ENCODE measurements at regions not wholly inside any gene's neighbourhood (a gene's known extent, or its start where the extent isn't known, plus 50 kb on each side); places are given as distances from the start of the nearest gene placed in this dataset.

DNA sequence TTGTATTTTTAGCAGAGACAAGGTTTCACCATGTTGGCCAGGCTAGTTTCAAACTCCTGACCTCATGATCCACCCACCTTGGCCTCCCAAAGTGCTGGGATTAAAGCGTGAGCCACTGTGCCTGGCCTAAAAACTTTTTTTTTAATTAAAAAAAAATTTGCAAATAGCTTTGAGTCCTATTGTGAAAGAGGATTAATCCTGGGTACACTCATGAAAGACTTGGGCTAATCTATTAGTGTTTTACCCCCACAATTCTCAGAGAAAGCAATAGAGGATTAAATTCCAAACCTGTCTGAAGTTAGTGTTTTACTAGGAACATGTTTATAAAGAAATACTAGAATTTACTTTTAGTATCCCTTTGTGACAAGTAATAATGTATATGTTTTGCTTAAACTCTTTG, 76.9 kb upstream of the ITGB1 start:
- Histone ChIP-seq H3K9ac (ENCODE audit: low read depth in 1 of 2, low read length in 2 of 2) (no peak overlapping the region), H3K9me3 (ENCODE audit: control insufficient read depth in 4 of 4, low read length in 3 of 4) (peaks cover 0 to 8% (median 1%) of the 10 kb centered on the region in 4 donors), H3K36me3 (ENCODE audit: control insufficient read depth in 4 of 4, insufficient read depth in 3 of 4, low read depth in 1 of 4, low read length in 3 of 4) (no peaks in the 10 kb centered on the region), H3K4me3 (ENCODE audit: low read depth in 1 of 3, low read length in 3 of 3) (no peak overlapping the region), H3K4me1 (ENCODE audit: control insufficient read depth in 4 of 4, insufficient read depth in 4 of 4, low read length in 3 of 4) (no peaks in the 10 kb centered on the region), H3K27ac (ENCODE audit: low read depth in 1 of 2, low read length in 2 of 2) (no peak overlapping the region), H3K27me3 (ENCODE audit: control insufficient read depth in 4 of 4, insufficient read depth in 4 of 4, low read length in 3 of 4) (no peaks in the 10 kb centered on the region)
- WGBS: 95% methylated on average over 1 of the region's 1 CpG
- no peak for DNase-seq (ENCODE audit: low spot score)
- TF ChIP-seq RXRA (IDR thresholded peaks at IDR 0.05): no peak
- TF ChIP-seq SP1 (IDR thresholded peaks at IDR 0.05): no peak
- TF ChIP-seq FOXA1 (IDR thresholded peaks at IDR 0.05): no peak
- no peak for TF ChIP-seq JUND (IDR thresholded peaks at IDR 0.05)
- no peak for TF ChIP-seq HNF4A (conservative IDR thresholded peaks at IDR 0.05)
- TF ChIP-seq, protein P1, sequence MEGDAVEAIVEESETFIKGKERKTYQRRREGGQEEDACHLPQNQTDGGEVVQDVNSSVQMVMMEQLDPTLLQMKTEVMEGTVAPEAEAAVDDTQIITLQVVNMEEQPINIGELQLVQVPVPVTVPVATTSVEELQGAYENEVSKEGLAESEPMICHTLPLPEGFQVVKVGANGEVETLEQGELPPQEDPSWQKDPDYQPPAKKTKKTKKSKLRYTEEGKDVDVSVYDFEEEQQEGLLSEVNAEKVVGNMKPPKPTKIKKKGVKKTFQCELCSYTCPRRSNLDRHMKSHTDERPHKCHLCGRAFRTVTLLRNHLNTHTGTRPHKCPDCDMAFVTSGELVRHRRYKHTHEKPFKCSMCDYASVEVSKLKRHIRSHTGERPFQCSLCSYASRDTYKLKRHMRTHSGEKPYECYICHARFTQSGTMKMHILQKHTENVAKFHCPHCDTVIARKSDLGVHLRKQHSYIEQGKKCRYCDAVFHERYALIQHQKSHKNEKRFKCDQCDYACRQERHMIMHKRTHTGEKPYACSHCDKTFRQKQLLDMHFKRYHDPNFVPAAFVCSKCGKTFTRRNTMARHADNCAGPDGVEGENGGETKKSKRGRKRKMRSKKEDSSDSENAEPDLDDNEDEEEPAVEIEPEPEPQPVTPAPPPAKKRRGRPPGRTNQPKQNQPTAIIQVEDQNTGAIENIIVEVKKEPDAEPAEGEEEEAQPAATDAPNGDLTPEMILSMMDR (IDR thresholded peaks at IDR 0.05; ENCODE audit: low read depth, low read length, missing input control): no peak
- TF ChIP-seq EGR1 (IDR thresholded peaks at IDR 0.05; ENCODE audit: low read depth in 2 of 2): no peak
- no peak for TF ChIP-seq GABPA (IDR thresholded peaks at IDR 0.05 in 1 of 2, conservative IDR thresholded peaks at IDR 0.05 in 1 of 2)
- no peak for TF ChIP-seq FOXA2 (IDR thresholded peaks at IDR 0.05)
- no peak for TF ChIP-seq RAD21 (IDR thresholded peaks at IDR 0.05)
- no peak for TF ChIP-seq HNF4G (IDR thresholded peaks at IDR 0.05)

DNA sequence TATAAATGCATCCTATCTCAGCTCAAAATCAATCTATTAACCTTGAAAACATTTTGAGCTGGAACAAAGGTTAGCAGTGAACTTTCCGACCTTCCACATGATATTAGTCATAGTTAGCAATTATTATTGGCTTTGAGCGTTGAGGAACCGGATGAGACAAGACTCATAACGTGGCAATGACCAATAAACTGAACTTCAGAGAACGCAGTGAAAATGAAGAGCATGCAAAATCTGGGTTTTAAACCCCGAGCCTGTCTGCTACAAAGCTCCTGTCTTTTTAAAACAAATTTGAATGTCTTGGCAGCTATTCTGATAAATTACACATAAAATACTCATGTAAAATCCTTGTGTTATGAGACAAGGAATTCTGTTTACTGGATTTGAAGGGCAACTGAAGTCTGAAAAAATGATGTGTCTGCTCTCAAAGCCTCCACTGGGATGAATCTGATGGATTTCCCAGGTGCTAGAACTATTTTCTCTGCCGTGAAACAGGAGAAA, 74.7 kb upstream of the ITGB1 start:
- Histone ChIP-seq H3K36me3 (ENCODE audit: control insufficient read depth in 4 of 4, insufficient read depth in 3 of 4, low read depth in 1 of 4, low read length in 3 of 4) (no peaks in the 10 kb centered on the region), H3K9ac (ENCODE audit: low read depth in 1 of 2, low read length in 2 of 2) (no peak overlapping the region), H3K27me3 (ENCODE audit: control insufficient read depth in 4 of 4, insufficient read depth in 4 of 4, low read length in 3 of 4) (no peaks in the 10 kb centered on the region), H3K4me1 (ENCODE audit: control insufficient read depth in 4 of 4, insufficient read depth in 4 of 4, low read length in 3 of 4) (no peaks in the 10 kb centered on the region), H3K4me3 (ENCODE audit: low read depth in 1 of 3, low read length in 3 of 3) (no peak overlapping the region), H3K27ac (ENCODE audit: low read depth in 1 of 2, low read length in 2 of 2) (no peak overlapping the region), H3K9me3 (ENCODE audit: control insufficient read depth in 4 of 4, low read length in 3 of 4) (peaks cover 0 to 8% (median 0%) of the 10 kb centered on the region in 4 donors)
- no peak for DNase-seq (ENCODE audit: low spot score)
- WGBS: 76% methylated on average over 7 of the region's 7 CpGs
- TF ChIP-seq RAD21 (IDR thresholded peaks at IDR 0.05) (no peak), YY1 (IDR thresholded peaks at IDR 0.05) (no peak), NR2F2 (IDR thresholded peaks at IDR 0.05) (no peak), EGR1 (IDR thresholded peaks at IDR 0.05; ENCODE audit: low read depth in 2 of 2) (no peak), RXRA (IDR thresholded peaks at IDR 0.05) (no peak), JUND (IDR thresholded peaks at IDR 0.05) (no peak), TAF1 (conservative IDR thresholded peaks at IDR 0.05) (no peak), FOXA1 (IDR thresholded peaks at IDR 0.05) (no peak), FOXA2 (IDR thresholded peaks at IDR 0.05) (no peak), HNF4A (conservative IDR thresholded peaks at IDR 0.05) (no peak), GABPA (IDR thresholded peaks at IDR 0.05 in 1 of 2, conservative IDR thresholded peaks at IDR 0.05 in 1 of 2) (no peak), SP1 (IDR thresholded peaks at IDR 0.05) (no peak), HNF4G (IDR thresholded peaks at IDR 0.05) (no peak)
- TF ChIP-seq, protein P2, sequence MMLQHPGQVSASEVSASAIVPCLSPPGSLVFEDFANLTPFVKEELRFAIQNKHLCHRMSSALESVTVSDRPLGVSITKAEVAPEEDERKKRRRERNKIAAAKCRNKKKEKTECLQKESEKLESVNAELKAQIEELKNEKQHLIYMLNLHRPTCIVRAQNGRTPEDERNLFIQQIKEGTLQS (IDR thresholded peaks at IDR 0.05): no peak
- TF ChIP-seq, protein P3, sequence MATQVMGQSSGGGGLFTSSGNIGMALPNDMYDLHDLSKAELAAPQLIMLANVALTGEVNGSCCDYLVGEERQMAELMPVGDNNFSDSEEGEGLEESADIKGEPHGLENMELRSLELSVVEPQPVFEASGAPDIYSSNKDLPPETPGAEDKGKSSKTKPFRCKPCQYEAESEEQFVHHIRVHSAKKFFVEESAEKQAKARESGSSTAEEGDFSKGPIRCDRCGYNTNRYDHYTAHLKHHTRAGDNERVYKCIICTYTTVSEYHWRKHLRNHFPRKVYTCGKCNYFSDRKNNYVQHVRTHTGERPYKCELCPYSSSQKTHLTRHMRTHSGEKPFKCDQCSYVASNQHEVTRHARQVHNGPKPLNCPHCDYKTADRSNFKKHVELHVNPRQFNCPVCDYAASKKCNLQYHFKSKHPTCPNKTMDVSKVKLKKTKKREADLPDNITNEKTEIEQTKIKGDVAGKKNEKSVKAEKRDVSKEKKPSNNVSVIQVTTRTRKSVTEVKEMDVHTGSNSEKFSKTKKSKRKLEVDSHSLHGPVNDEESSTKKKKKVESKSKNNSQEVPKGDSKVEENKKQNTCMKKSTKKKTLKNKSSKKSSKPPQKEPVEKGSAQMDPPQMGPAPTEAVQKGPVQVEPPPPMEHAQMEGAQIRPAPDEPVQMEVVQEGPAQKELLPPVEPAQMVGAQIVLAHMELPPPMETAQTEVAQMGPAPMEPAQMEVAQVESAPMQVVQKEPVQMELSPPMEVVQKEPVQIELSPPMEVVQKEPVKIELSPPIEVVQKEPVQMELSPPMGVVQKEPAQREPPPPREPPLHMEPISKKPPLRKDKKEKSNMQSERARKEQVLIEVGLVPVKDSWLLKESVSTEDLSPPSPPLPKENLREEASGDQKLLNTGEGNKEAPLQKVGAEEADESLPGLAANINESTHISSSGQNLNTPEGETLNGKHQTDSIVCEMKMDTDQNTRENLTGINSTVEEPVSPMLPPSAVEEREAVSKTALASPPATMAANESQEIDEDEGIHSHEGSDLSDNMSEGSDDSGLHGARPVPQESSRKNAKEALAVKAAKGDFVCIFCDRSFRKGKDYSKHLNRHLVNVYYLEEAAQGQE (IDR thresholded peaks at IDR 0.05): no peak
- TF ChIP-seq, protein P1 (IDR thresholded peaks at IDR 0.05; ENCODE audit: low read depth, low read length, missing input control): no peak
- TF ChIP-seq, protein P4, sequence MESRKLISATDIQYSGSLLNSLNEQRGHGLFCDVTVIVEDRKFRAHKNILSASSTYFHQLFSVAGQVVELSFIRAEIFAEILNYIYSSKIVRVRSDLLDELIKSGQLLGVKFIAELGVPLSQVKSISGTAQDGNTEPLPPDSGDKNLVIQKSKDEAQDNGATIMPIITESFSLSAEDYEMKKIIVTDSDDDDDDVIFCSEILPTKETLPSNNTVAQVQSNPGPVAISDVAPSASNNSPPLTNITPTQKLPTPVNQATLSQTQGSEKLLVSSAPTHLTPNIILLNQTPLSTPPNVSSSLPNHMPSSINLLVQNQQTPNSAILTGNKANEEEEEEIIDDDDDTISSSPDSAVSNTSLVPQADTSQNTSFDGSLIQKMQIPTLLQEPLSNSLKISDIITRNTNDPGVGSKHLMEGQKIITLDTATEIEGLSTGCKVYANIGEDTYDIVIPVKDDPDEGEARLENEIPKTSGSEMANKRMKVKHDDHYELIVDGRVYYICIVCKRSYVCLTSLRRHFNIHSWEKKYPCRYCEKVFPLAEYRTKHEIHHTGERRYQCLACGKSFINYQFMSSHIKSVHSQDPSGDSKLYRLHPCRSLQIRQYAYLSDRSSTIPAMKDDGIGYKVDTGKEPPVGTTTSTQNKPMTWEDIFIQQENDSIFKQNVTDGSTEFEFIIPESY (IDR thresholded peaks at IDR 0.05): no peak
- TF ChIP-seq, protein P5, sequence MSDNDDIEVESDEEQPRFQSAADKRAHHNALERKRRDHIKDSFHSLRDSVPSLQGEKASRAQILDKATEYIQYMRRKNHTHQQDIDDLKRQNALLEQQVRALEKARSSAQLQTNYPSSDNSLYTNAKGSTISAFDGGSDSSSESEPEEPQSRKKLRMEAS (IDR thresholded peaks at IDR 0.05): no peak

All from liver (tissue), 8 donors.